GM21529 (cell line): ENCODE measurements at regions not wholly inside any gene's neighbourhood (a gene's known extent, or its start where the extent isn't known, plus 50 kb on each side); places are given as distances from the start of the nearest gene placed in this dataset.
"Not testable (repeated sequence)": the region's sequence is repeated elsewhere in the genome, so short reads cannot be mapped to it uniquely, and the experiment has no call there.

Experiments
- ATAC-seq: cut with Tn5 transposase; IDR thresholded peaks from one replicate; pipeline ENCODE4 v1.9.1; 2021; ENCODE audit not compliant: unreplicated experiment

GRCh38 chr9:117649126-117649525 lies 55.1 kb upstream of the TLR4 start:
- ATAC-seq: no peak

DNA sequence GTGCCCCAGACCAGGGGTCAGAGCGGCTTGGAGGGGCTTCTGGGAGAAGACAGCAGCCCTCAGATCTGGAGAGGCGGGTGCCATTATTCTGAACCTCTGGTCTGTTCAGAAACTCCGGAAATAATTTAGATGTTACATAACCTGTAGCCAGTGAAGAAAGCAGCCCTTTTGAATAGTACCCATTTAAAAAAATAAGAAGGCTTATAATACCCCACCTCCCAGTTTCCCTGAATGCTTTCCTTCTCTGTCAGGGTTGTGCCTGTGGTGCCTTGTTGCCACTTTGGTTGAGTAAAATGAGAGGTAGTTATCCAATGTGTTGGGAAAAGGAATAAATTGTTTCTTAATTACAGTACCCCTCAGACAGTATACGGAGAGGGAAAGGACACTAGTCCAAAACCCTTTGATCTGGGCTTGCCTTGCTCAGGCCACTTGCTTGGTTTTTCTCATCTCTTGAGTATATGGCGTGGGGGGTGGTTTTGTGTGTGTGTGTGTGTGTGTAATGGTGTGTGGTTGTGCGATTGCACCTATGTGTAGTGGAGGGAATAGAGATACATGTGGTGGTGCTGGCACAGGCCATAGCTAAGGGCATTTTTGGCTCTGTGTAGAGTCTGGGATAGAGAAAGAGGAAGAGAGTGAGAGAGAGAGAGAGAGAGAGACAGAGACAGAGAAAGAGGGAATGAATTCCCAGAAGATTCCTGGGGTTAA lies 59.1 kb upstream of the TLR4 start:
- peak; percentile 14 for ATAC-seq

DNA sequence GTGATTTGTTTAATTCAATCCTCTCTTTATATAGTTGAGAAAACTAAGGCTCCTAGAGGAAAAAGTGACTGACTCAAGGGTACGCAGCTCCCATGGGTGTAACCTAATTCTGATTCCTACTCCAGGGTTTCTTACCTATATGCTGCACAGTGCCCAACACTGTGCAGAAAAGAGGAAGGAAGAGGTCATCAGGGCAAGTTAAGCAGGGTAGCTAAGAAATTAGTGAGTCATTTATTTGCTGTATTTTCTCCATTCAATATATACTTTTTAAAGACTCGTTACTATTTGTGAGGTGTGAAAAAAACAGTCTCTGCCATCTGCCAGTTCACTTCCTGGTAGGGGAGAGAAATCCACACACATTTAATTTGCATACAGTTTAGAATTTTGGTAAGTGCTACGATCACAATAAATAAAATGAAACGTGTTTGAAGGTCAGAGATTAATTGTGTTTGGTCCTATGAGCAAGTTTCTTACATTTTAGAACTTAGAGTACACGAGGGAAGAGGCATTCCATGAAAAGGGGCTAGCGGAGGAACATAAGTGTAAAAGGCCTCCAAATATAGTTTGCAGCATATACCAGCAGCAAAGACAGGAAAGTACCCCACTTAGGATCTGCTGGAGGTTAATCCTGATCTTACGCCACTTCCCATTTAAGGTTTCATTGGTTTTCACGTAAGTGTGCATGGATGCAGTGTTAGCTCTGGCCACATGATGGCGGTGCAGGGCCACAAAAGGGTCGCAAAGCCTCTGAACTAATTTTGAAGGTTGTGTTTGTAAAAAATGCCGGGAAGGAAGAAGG lies 59.9 kb upstream of the TLR4 start:
- peak; percentile 81 for ATAC-seq

GRCh38 chr9:117643288-117643654 lies 60.9 kb upstream of the TLR4 start:
- ATAC-seq: no peak

- not testable (repeated sequence) for ATAC-seq
Measured at GRCh38 chr9:117642571-117643287, 61.5 kb upstream of the TLR4 start.

DNA sequence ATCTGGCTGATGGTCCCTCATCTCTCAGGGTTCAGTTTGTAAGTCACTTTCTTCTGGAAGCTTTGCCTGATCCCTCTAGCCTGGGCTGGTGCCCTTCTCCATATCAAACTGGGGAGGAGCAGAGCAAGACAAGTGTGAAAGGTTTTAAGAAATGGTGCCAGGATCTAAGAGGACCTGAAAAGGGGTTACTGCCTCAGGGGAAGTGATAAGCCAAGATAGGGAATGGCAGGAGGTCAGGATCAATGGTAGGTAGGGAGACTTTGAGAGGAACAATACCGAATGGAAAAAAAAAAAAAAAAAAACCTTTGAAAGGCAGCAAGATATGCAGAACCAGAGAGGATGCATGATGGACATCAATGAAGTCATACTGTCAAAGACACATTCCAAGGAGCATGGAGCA lies 67.5 kb upstream of the TLR4 start:
- no peak for ATAC-seq

- no peak for ATAC-seq
Measured at GRCh38 chr9:117625154-117625553, 79.0 kb upstream of the TLR4 start.

DNA sequence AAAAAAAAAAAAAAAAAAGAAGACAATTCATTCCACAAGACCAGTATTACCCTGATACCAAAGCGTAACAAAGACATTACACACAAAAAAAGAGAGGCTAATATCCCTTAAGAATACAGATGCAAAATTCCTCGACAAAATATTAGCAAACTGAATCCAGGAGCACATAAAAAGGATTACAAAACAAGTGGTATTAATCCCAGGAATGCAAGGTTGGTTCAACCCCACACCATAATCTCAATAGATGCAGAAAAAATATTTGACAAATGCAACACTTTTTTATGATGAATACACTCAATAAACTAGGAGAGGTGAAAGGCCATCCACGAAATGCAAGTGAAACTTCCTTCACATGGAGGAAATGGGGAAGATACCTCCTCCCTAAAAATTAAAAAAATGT lies 80.1 kb upstream of the TLR4 start:
- no peak for ATAC-seq

- no peak for ATAC-seq
Measured at GRCh38 chr9:117622347-117622746, 81.9 kb upstream of the TLR4 start.

DNA sequence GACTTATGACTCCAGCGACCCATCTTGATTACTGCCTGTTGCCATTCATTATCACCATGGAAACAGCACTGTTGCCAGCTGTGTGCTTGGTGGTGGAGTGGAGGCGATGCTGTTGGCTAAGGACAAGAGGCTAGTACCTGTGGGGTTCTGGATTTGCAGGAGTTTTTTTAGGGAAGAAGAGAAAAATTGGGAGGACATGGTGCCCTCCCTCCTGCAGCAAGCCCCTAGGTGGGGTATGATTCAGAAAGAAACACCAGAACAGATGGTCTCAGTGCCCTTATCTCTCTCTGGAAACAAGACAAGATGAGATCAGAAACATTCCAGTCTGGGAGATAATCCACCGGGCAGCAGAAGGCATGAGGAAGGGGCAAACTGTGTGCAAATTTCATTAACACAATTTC lies 87.8 kb upstream of the TLR4 start:
- no peak for ATAC-seq

DNA sequence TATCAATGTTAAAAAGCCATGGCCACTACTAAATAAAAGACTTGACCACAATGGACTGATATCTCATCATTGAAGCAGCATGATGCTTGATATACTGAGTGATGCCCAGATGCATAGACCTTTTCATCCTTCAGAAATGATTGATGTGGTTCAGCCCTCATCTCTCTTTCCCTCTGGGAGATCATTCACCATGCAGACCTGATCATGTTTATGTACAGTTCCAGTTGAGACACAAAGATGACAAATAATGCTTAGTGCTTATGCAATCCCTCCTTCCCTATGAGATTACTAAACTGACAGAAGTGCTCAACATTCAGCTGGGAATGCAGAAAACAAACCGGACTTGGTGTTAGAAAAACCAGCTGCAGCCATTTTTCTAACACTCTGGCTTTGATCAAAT lies 91.9 kb upstream of the TLR4 start:
- no peak for ATAC-seq

DNA sequence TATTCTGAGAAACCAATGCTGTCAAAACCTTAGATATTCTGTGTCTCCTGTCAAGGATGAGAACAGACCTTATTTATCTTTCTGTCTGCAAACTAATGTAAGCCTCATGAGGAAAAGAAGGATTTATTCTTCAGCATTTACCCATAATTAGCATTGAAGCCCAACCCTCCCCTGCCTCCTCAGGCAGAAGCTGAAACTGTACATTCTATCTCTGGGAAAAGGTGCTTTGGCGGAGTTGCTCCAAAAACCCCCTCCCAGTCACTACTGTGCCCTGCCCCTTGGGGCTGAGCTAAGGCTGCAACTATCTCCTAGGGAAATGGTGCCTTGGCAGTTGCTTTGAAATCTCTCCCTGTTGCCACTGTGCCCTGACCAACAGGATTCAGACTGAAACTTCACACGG lies 106.2 kb upstream of the TLR4 start:
- no peak for ATAC-seq

- ATAC-seq: no peak
Measured at GRCh38 chr9:117596678-117597077, 107.5 kb upstream of the TLR4 start.

GRCh38 chr9:117595650-117596049 lies 108.6 kb upstream of the TLR4 start:
- no peak for ATAC-seq

DNA sequence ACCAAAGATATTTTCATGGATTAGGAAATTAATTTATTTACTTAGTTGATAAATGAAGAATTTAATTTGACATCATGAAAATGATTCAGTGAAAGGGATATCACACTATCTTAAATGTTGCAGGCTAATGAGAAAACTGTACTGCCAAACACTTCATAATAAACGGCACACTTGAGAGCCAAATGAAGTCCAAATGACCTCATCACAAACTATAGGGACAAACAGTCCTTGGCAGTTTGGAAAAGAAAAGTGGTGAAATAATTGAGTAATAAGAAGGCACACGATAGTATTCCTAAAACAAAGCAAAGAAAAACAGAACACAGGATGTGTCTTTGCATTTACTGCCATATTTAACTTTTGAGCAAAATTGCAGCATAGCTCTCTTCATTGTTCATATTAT lies 116.9 kb upstream of the TLR4 start:
- ATAC-seq: no peak

- ATAC-seq: no peak
Measured at GRCh38 chr9:117574099-117574498, 130.1 kb upstream of the TLR4 start.

- ATAC-seq: no peak
Measured at GRCh38 chr9:117564839-117565238, 139.4 kb upstream of the TLR4 start.

- ATAC-seq: no peak
Measured at GRCh38 chr9:117561761-117562160, 142.4 kb upstream of the TLR4 start.

GRCh38 chr9:117555964-117556629 lies 141.2 kb upstream of the ASTN2 start:
- ATAC-seq: peak; percentile 95

DNA sequence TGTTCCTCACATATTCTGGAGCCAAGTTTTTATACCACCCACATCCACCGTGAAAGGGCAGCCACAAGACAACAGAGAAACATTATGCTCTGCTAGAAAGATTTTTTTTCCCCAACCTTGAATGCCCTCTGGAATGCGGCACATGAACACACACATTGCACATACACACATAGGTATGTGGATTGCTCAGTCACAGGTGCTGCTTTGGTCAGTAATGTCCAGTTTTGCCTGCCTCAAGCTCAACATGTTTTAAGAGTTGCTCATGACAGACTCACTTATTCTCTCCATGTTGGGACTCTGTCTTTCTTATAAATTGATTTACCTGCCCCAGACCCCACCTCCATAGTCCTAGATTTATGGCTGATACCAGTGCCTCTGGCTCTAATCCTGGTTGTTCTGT lies 138.0 kb upstream of the ASTN2 start:
- ATAC-seq: no peak

DNA sequence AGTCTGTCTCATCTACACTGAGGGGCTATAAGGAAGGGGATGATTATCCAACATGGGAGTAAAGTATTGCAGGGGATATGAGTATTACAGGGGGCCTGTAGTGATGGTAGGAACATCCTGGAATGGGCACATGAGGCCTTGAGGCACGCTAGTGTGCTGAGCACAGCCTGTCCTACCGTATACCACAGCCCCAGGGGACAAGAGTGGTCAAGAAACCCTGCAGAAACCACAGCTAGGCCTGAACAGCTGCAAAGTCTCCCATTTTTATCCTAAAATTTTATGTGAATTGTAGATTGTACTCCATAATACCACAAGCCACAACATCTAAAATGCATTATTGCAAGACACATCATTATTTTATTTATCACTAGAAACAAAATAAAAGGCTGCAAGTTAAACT lies 136.3 kb upstream of the ASTN2 start:
- ATAC-seq: no peak
